ENCODE measurements at regions not wholly inside any gene's neighbourhood (a gene's known extent, or its start where the extent isn't known, plus 50 kb on each side); places are given as distances from the start of the nearest gene placed in this dataset.

- no peak for DNase-seq (ENCODE audit: low read depth in 2 of 2)
Measured at GRCh38 chr4:41883988-41884734, 51.1 kb upstream of the TMEM33 start.

DNA sequence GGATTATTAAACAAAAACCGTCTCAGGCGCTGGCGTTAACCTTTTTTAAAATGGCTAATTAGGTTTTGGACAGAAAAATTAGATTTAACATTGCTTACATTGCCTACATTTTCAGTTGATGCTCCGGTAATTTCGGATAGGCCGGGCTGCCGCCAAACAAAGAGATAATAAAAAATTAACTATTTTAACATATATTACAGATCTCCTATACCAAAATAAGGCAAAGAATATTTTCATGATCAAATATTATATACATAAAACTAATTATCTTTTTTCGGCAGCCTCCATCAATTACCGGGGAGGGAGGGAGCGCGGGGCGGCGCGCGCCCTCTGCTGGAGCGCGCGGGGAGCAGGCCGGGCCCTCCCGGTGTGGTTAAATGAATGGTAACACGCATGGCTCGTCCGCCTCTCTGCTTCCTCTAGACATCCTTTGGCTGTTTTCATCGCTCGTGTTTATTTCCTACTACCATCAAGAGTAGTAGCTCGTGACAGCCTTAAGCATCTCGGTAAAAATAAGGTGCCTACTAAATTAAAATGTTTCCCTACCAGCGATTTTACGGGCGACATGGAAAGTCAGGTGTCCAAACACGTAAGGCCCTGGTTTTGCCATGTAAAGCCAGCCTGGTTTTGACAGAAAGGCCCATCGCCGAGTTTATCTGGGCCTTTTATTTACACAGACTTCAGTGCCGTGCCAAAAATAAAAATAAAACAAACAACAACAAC, 52.4 kb upstream of the TMEM33 start:
- DNase-seq (ENCODE audit: low read depth in 2 of 2) = peak; percentile 34 to 56

DNA sequence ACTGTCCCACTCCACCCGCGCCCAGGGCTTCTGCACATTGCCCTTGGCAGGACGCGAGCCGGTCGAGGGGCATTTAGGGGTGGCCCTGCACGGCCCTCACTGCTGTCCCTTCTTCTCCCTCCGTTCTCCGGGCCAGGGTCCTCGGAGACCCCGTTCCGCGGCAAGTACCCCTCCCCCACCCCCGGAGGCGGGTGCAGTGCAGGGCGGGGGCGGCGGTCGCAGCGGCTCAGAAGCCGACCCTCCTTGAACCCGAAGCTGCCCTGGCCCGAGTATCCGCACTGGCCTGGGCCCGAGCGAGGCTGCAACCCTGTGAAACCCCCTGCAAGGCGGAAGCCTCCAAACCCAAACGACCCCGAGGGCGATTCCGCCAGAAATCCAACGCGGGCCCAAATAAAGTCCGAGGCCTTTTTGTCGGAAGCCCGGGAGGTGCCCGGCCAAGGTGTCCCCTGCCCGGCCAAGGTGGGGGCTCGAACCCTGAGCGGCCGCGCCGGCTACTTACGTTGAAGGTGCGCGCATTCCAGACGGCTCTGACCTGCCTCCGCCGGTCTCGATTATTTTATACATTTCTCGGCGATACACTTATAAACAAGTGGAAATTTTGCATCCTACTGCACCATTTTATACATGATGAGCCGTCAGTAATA, 53.1 kb upstream of the TMEM33 start:
- no peak for DNase-seq (ENCODE audit: low read depth in 2 of 2)

GRCh38 chr4:41880840-41881831, 54.1 kb upstream of the TMEM33 start:
- no peak for DNase-seq (ENCODE audit: low read depth in 2 of 2)

DNA sequence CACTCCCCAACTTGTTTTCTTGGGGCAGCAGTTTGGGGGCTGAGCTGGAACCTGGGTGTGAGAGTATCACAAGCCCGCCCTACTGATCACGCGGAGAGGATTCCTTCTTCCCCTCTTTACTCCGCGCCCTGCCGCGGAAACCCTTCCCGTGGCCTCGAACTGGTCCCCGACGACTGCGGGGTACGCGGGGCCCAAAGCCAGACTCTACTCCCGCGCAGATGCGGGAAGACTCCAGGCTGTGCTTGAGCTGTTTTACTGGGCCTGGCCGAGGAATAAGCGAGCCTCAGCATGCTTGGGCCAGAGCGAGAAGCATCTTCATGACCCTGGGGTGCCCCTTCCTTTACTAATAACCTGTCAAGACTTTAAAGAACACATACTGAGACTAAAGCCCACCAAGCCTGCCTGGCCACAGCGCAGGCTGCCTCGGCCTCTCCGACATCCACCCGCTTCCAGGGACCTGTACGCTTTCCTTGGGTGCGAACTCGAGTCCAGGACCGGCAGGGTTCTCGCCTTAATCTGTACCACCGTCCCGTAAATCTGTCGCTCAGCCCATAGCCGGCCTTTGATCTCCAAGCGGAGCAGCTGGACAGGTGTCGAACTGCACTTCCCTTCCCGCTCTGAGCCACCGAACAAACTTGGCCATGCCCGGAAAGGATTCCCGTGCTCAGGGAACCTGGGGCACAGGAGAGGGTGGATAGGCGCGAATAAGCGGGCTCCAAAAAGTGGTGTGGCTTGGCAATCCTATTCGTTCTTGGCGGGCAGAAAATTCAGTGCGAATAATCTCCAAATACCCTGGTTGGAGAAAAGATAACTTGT, 55.0 kb upstream of the TMEM33 start:
- no peak for DNase-seq (ENCODE audit: low read depth in 2 of 2)

DNA sequence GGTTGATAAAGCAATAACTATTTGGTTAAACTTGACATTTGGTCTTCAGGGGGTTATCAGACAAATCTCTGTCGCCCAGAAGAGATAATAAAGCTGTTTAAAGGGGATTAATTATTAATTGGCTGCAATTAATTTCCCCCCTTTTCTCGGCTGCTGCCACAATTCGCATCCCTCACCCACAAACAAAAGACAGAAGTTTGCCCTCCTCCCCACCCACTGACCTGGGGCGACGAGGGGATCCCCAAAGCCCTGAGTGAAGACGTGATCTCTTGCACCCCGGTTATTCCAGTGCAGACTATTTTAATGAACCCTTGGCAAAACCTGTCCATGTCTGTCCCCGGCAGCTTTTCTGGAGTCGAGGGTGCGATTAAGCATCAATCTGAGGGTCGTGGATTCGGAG, 55.7 kb upstream of the TMEM33 start:
- DNase-seq (ENCODE audit: low read depth in 2 of 2) = no peak

GRCh38 chr4:41878991-41879491, 56.2 kb upstream of the TMEM33 start:
- no peak for DNase-seq (ENCODE audit: low read depth in 2 of 2)

DNA sequence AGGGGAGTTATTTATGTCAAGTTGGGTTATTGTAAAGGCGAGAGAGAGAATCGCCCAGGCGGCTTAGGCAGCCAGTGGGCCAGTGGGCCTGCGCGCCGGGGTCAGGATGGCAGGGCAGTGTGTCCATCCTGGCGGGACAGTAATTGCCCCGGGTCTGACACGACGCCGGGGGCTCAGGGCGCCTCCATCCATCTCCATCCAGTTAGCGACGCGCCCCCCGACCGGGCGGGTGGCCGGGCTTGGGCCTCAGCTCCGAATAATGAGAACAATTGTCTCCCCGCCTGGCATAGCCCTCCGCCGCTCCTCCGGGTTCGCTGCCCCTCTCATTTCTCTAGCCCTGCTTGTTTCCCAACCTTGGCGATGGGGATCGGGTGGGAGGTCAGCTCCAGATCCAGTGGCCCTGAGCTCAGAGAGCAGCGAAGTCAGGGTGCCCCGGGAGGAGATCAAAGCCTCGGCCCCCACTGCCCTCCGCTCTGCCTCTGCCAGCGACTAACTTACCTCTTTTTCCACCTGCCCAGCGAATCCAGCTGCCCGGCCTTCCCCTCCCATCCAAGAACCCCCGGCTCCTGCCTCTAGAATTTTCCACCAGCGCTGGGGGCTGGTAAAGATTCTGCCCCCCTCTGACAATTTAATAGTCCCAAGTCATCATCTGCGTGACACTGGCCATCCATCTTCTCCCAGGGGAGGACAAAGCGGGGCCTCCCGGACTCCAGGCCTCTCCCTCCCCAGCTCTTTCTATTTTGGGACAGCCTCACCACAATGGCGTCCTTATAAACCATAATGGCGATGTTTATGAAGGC, 56.9 kb upstream of the TMEM33 start:
- no peak for DNase-seq (ENCODE audit: low read depth in 2 of 2)

DNA sequence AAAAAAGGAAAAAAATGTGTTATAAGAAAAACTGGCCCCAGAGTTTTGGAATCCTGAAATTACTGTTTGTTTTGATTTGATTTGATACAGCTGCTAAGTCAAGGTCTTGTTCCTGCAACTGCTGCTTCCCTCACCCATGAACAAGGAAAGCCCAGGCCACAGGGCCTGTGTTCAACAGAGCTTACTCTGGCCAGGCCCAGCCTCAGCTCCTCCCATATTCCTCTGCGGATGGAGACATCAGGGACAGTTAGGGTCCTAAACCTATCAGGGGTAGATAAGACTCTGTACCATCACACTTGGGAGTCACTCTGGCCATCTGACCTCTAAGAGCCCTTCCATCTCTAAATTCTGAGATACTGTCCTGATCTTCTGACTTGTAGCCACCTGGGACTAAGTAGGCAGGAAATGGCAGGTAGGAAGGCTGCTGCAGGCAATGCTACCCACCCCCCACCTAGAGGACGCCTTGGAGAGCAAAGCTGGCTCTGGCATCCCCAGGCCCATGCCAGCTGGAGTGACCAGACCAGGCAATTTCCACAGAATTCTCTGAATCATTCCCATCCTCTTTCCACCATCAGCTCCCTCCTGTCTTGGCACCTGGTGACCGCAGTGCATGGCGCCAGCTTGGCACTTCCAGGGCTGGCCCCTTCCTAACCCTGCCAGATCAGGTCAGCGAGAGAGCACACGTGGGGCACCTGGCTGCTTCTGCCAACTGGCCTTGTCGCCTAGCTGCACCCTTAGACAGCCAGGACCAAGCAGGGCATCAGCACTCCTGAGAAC, 58.0 kb upstream of the TMEM33 start:
- no peak for DNase-seq (ENCODE audit: low read depth in 2 of 2)

DNA sequence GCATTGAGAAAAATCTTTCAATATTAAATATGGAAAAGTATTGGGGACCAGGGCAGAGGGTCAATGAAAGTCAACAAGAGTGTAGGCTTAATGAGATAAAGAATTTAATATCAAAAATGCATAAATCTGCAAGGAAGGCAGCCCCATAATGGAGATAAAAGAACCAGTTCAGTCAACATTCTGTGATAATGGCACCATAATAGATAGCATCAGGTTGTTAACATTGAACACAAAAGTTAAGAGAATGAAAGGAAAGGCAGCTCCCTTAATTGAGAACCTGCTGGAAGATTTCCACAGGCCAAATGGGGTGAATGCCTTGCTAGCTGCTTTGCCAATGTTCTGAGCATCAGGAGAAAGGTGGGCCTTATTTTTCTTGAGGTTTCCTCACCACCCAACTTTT, 60.4 kb upstream of the TMEM33 start:
- no peak for DNase-seq (ENCODE audit: low read depth in 2 of 2)

DNA sequence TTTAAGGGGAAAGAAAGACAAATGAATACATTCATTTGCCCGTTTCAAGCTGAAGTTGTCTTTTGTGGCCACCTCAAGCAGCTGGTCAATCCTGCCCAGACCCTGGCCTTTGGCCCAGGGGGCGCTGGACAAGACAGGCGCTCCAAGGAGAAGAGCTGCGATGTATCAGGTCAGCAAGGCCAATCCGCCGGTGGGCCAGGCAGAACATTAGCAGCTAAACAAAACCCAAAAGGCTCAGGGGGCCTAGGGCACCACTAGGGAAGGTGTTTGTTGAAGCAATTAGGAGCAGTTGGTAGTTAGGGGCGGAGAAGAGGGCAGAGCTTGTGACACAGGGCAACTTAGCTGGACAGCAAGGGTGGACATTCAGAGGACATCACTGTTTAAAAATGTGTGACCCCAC, 60.8 kb upstream of the TMEM33 start:
- no peak for DNase-seq (ENCODE audit: low read depth in 2 of 2)

- no peak for DNase-seq (ENCODE audit: low read depth in 2 of 2)
Measured at GRCh38 chr4:41873380-41874295, 61.6 kb upstream of the TMEM33 start.

DNA sequence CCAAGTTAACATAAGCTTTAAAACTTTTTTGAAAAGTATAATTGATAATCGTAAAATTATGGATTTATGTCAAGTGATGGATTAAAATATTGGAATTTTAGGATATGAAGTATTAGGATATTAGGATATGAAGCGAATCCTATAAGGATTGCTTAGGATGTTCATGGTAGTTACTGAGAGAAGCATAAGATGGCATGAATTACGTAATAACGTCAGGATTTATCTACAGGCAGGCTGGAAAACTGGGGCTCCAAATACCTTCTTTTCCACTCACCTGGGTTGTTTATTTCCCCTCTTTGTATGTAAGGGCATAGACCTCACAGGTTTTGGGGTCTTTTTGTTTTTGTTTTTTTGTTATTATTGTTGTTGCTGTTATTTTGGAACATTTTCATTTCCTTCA, 65.2 kb upstream of the TMEM33 start:
- no peak for DNase-seq (ENCODE audit: low read depth in 2 of 2)

DNA sequence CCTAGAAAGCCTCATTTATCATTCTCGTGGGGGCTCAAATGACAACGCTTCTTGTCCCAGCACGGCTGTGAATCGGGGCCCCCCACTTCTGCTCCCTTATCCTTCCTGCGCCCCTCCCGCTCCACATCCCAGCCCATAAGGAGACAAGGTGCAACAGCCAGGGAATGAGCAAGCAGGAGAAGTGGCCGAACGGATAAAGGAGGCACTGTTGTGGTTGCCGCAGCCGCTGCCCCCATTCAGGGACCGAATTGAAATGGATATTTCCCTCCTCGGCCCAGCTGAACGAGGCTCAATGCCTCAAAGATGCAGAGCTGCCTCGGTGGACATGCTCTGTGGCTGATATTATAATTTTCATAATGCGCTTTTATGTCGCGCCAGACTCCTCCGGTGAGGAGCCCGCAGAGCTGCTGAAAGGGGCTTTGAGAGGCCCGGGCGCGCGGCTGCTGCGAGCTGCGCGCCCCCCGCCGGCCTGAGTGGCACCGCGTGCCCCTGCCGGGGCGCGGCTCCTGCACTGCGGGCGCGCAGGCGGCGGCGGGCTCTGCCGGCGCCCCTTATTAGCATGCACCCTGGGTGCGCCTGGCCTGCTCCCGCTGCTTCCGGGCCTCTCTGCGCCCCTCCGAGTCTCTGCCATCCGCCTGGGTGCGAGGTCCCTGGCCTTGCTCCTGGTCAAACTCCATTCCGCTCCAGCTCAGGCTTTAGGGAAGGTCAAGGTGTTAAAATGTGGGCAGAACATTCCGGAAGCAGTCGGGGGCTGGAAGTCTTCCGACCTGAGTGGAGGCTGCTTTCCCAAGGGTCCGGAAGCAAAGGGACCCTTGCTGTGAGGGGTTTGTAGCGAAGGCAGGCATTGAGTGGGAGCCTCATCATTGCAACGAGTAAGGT, 68.2 kb upstream of the TMEM33 start:
- no peak for DNase-seq (ENCODE audit: low read depth in 2 of 2)

DNA sequence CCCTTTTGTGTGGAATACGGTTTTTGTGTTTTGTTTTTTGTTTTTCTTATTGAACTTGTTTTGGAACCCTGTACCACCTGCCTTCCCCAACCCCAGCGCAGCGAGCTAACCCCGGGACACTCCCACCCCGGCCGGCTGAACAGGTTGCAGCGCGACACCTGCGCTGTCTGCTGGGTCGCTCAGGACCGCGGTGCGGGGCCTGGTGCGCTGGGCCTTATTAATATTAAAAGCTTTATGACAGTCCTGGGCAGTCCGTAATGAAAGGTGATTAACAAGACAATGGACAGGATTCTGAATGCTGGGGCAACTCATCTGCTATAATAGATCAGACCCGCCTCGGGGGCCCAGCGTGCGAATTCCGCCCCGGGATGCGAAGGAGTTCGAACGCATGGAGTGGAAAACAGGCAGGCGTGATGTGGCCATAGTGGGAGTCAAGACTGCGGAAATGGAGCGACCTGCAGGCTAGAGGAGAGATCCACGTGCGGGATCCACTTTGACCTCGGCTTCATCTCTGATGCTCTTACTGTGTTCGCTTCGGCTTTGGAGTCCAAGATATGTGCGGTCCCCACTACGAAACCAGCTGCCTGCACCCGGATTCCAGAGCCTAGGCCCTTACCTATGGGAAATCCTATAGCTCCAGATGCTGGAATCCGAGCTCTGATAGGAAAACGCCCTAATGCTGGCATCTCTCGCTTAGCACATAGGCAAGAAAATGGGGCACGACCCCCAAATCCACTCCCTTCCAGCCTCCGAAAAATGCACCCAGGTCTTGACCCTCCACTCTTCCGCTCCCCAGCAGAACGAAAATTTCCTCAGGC, 69.0 kb upstream of the TMEM33 start:
- no peak for DNase-seq (ENCODE audit: low read depth in 2 of 2)
